Effector memory CD4-positive, alpha-beta T cell (primary cell): ENCODE measurements at regions not wholly inside any gene's neighbourhood (a gene's known extent, or its start where the extent isn't known, plus 50 kb on each side); places are given as distances from the start of the nearest gene placed in this dataset.
A peak's percentile ranks its signal among the peaks of the same experiment; 100 is the strongest.

Experiments
- DNase-seq, 3 donors: peaks; one replicate each; pipeline ENCODE4 v3.0.0-alpha.2; 2020
- H3K27ac ChIP-seq: 2 replicates; pipeline ENCODE4 v1.7.0; 2013; ENCODE audit warnings: mild to moderate bottlenecking, low read length, moderate library complexity; ENCODE audit not compliant: insufficient read depth, poor library complexity, severe bottlenecking
- H3K27me3 ChIP-seq: replicated peaks from 2 replicates; pipeline ENCODE4 v1.7.0; 2013; ENCODE audit warnings: mild to moderate bottlenecking, low read length; ENCODE audit not compliant: insufficient read depth, control insufficient read depth, poor library complexity, severe bottlenecking
- H3K36me3 ChIP-seq: 2 replicates; pipeline ENCODE4 v1.7.0; 2013; ENCODE audit warnings: mild to moderate bottlenecking, low read length, moderate library complexity; ENCODE audit not compliant: control insufficient read depth, insufficient read depth
- H3K4me1 ChIP-seq: 2 replicates; pipeline ENCODE4 v1.7.0; 2013; ENCODE audit warnings: low read length, mild to moderate bottlenecking; ENCODE audit not compliant: control insufficient read depth, insufficient read depth, poor library complexity, severe bottlenecking
- H3K4me3 ChIP-seq: 2 replicates; pipeline ENCODE4 v1.7.0; 2013; ENCODE audit warnings: low read length, low read depth, mild to moderate bottlenecking; ENCODE audit not compliant: insufficient read depth, poor library complexity, severe bottlenecking
- H3K9me3 ChIP-seq: 2 replicates; pipeline ENCODE4 v1.7.0; 2013; ENCODE audit warnings: mild to moderate bottlenecking, low read length, moderate library complexity; ENCODE audit not compliant: control insufficient read depth

- peaks cover 4% of the 10 kb centered on the region for H3K4me1 ChIP-seq
- H3K36me3 ChIP-seq = no peaks in the 10 kb centered on the region
- no peak overlapping the region for H3K27ac ChIP-seq
- no peaks in the 10 kb centered on the region for H3K9me3 ChIP-seq
- H3K27me3 ChIP-seq = no peaks in the 10 kb centered on the region
- H3K4me3 ChIP-seq = no peak overlapping the region
- DNase-seq = peak in 2 of 3 donors; percentile 2 to 18
These were observed 142.5 kb upstream of the TCERG1L start for GRCh38 chr10:131453721-131454634.

- Histone ChIP-seq H3K27ac (no peak overlapping the region), H3K36me3 (no peaks in the 10 kb centered on the region), H3K4me1 (peaks cover 4% of the 10 kb centered on the region), H3K27me3 (no peaks in the 10 kb centered on the region), H3K9me3 (no peaks in the 10 kb centered on the region), H3K4me3 (no peak overlapping the region)
- DNase-seq = no peak
These were observed 144.9 kb upstream of the TCERG1L start for GRCh38 chr10:131456411-131456810.

- no peaks in the 10 kb centered on the region for H3K9me3 ChIP-seq
- H3K27ac ChIP-seq = no peak overlapping the region
- no peak overlapping the region for H3K4me3 ChIP-seq
- no peaks in the 10 kb centered on the region for H3K27me3 ChIP-seq
- H3K4me1 ChIP-seq = no peaks in the 10 kb centered on the region
- DNase-seq = no peak
- no peaks in the 10 kb centered on the region for H3K36me3 ChIP-seq
These were observed 149.6 kb upstream of the TCERG1L start for GRCh38 chr10:131461093-131461492.

GRCh38 chr10:131464789-131465188 lies 153.3 kb upstream of the TCERG1L start:
- Histone ChIP-seq H3K27me3 (no peaks in the 10 kb centered on the region), H3K4me1 (no peaks in the 10 kb centered on the region), H3K36me3 (no peaks in the 10 kb centered on the region), H3K4me3 (no peak overlapping the region), H3K9me3 (no peaks in the 10 kb centered on the region), H3K27ac (no peak overlapping the region)
- DNase-seq = no peak

- no peak overlapping the region for H3K4me3 ChIP-seq
- no peak for DNase-seq
- no peaks in the 10 kb centered on the region for H3K9me3 ChIP-seq
- H3K27ac ChIP-seq = no peak overlapping the region
- no peaks in the 10 kb centered on the region for H3K4me1 ChIP-seq
- no peaks in the 10 kb centered on the region for H3K27me3 ChIP-seq
- no peaks in the 10 kb centered on the region for H3K36me3 ChIP-seq
These were observed 158.0 kb upstream of the TCERG1L start for GRCh38 chr10:131469551-131469950.

GRCh38 chr10:131473645-131474044 lies 162.1 kb upstream of the TCERG1L start:
- Histone ChIP-seq H3K4me3 (no peak overlapping the region), H3K9me3 (no peaks in the 10 kb centered on the region)

GRCh38 chr10:131474416-131474815 lies 162.9 kb upstream of the TCERG1L start:
- Histone ChIP-seq H3K4me3 (no peak overlapping the region), H3K9me3 (no peaks in the 10 kb centered on the region), H3K27me3 (no peaks in the 10 kb centered on the region), H3K4me1 (no peaks in the 10 kb centered on the region), H3K36me3 (no peaks in the 10 kb centered on the region), H3K27ac (no peak overlapping the region)
- no peak for DNase-seq

More at GRCh38 chr10:131473645-131474044, 162.1 kb upstream of the TCERG1L start:
- no peaks in the 10 kb centered on the region for H3K36me3 ChIP-seq
- no peaks in the 10 kb centered on the region for H3K4me1 ChIP-seq
- no peak overlapping the region for H3K27ac ChIP-seq
- no peak for DNase-seq
- H3K27me3 ChIP-seq = no peaks in the 10 kb centered on the region

- no peaks in the 10 kb centered on the region for H3K36me3 ChIP-seq
- no peaks in the 10 kb centered on the region for H3K9me3 ChIP-seq
- no peak overlapping the region for H3K4me3 ChIP-seq
- no peak overlapping the region for H3K27ac ChIP-seq
- no peak for DNase-seq
- H3K4me1 ChIP-seq = no peaks in the 10 kb centered on the region
- H3K27me3 ChIP-seq = no peaks in the 10 kb centered on the region
These were observed 163.5 kb upstream of the TCERG1L start for GRCh38 chr10:131475043-131475442.

GRCh38 chr10:131475803-131476202 lies 164.3 kb upstream of the TCERG1L start:
- Histone ChIP-seq H3K36me3 (no peaks in the 10 kb centered on the region), H3K4me3 (no peak overlapping the region), H3K27ac (no peak overlapping the region), H3K4me1 (no peaks in the 10 kb centered on the region), H3K27me3 (no peaks in the 10 kb centered on the region), H3K9me3 (no peaks in the 10 kb centered on the region)
- no peak for DNase-seq

- H3K27ac ChIP-seq = no peak overlapping the region
These were observed 166.1 kb upstream of the TCERG1L start for GRCh38 chr10:131477457-131478121.

More at GRCh38 chr10:131477457-131478121, 166.1 kb upstream of the TCERG1L start:
- H3K4me1 ChIP-seq = no peaks in the 10 kb centered on the region
- no peaks in the 10 kb centered on the region for H3K27me3 ChIP-seq
- H3K9me3 ChIP-seq = no peaks in the 10 kb centered on the region
- DNase-seq = no peak
- H3K4me3 ChIP-seq = no peak overlapping the region
- H3K36me3 ChIP-seq = no peaks in the 10 kb centered on the region
